RWPE1 (cell line): ENCODE measurements at regions not wholly inside any gene's neighbourhood (a gene's known extent, or its start where the extent isn't known, plus 50 kb on each side); places are given as distances from the start of the nearest gene placed in this dataset.

Experiments
- CTCF ChIA-PET: fragments of 350-600 bp; sonication (Branson Sonifier 250); formaldehyde crosslinking; extraction: SDS; loops from one replicate; lab custom pipeline; 2021; lab: Yijun Ruan, JAX
- POLR2A ChIA-PET: fragments of 400-600 bp; formaldehyde crosslinking; extraction: SDS; loops from one replicate; lab custom pipeline; 2020; ENCODE audit warnings: antibody characterized with exemption; ENCODE audit not compliant: low non-redundant PET; lab: Yijun Ruan, JAX
- DNase-seq: peaks from one replicate; pipeline ENCODE4 v3.0.0; 2012; ENCODE audit warnings: low spot score
- H3K27ac ChIP-seq: fragments of 450-650 bp; 2 replicates; pipeline ENCODE4 v1.5.1; 2017
- CTCF ChIP-seq: fragments of 450-650 bp; conservative IDR thresholded peaks from 2 replicates; pipeline ENCODE4 v1.5.1; 2017; ENCODE audit warnings: low read depth, mild to moderate bottlenecking

DNA sequence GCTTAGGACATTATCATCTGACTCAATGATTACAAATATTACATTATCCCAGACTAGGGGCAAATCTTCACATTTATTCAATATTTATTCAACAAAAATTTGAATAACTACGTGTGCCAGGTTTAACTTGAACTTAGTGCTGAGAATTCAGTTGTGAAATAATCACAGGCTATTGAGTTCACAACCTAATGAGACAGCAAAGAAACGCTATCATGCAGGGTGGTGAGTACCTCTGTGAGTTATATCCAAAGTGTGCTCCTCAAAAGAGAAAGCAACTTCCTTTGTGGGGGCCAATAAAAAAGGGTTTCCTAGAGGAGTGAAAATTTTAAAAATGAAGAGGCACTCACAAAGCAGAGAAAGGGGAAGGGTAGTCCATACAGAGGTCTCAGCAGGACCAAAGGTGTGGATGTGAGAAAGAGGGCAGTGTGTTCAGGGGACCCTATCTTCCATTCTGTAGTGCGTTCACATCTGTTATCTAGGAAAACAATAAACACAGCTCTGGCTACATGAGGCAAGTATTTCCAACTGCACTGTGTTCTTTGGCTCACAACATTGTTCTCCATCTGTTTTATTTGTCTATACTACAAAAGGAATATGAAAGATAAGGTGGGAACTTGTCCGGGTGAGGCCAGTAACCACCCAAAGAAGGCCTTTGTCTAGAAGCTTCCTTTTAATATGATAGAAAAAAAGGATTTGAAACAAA lies 155.4 kb upstream of the MARCKS start:
- no peak for DNase-seq
- POLR2A ChIA-PET, result no interaction called here
- CTCF ChIA-PET, result interaction anchor here (0.6 kb wide), 1 partner anchor 38 kb away, joined by 3 read pairs; no protein-coding TSS in a partner anchor
- H3K27ac ChIP-seq, result no peak overlapping the region
- TF ChIP-seq CTCF, result no peak

DNA sequence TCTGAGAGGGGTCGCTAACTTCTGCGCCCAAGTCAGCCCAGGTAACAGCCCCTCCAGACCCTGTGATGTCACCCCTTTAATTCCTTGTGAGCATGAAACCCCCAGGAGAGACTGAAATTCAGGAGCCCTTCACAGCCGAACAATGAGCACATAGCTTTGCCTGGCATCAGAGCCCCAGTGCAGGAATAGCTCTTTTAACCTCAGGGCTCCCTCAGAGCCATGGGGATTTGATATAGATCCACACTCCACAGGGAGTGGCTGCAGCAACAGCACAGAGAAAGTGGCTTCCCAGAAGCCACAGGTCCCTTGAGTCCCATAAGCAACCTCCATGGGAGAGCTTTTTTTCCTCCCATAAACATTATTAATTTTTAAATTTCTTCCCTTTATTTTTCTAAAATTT lies 150.0 kb upstream of the MARCKS start:
- ChIA-PET CTCF (no interaction called here), POLR2A (no interaction called here)
- H3K27ac ChIP-seq, result no peak overlapping the region
- TF ChIP-seq CTCF, result no peak
- DNase-seq, result no peak

DNA sequence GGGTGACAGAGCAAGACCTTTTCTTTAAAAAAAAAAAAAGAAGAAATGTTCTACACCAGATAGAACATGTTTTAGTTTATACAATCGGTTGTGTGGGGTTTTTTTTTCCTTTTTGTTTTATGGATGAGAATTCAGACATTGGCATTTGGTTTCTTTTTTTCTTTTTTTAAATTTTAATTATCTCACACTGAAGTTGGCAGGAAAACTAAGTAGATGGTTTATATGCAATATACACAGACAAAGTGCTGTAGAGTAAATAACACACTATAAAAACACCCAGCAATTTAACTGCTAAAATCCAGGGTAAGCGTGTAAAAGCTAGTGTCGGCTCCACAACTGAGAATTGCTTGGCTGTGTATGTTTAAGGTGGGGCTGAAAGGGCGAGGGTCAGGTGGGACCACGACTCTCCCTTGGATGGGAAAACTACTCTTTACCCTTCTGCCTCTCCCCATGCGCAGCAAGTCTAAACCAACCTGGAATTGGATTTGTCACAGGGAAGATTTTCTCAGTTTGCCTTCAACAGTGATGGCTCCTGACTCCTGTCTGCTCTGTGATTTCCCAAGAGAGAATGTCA lies 147.1 kb upstream of the MARCKS start:
- H3K27ac ChIP-seq, result no peak overlapping the region
- CTCF ChIA-PET, result interaction anchor here (0.6 kb wide), 1 partner anchor 45 kb away, joined by 4 read pairs; no protein-coding TSS in a partner anchor
- no peak for DNase-seq
- TF ChIP-seq CTCF, result no peak
- POLR2A ChIA-PET, result no interaction called here

DNA sequence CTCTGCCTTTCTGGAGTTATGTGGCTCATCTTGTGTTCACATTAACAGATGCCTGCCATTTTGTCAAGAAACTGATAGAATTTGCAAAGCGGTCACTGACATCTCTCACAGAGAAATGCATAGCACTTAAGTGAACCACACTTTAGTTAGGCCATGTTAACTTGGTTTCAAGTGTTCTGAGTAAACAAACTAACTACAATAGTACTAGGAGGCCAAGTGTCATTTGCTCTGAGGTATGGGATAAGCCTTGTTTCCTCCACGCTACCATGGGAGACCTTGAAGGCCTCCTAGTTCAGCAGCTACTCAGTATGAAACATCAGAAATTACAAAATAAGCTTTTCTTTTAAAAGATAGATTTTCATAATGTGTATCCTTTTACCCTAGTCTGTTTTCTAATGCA lies 143.5 kb upstream of the MARCKS start:
- H3K27ac ChIP-seq, result no peak overlapping the region
- POLR2A ChIA-PET, result no interaction called here
- no peak for TF ChIP-seq CTCF
- no peak for DNase-seq
- CTCF ChIA-PET, result no interaction called here

DNA sequence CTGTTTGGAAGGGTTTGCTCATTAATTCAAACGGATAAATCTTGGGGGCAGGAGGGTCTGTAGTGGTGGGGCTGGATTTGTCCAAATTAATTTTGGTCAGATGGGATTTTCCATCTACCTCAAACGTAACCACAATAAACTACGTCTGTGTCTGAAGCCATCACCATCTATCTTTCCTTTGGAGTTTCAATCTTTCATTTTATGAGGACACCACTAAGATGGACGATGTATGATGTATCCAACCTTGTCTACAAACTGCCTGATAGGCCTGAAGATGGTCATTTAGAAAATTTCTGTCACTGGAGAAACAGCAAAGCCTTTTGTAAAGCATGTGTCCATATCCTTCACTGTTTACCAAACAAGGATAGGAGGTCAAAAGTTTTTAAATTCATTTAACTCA lies 138.6 kb upstream of the MARCKS start:
- POLR2A ChIA-PET, result no interaction called here
- no peak for TF ChIP-seq CTCF
- CTCF ChIA-PET, result no interaction called here
- H3K27ac ChIP-seq, result no peak overlapping the region
- no peak for DNase-seq

DNA sequence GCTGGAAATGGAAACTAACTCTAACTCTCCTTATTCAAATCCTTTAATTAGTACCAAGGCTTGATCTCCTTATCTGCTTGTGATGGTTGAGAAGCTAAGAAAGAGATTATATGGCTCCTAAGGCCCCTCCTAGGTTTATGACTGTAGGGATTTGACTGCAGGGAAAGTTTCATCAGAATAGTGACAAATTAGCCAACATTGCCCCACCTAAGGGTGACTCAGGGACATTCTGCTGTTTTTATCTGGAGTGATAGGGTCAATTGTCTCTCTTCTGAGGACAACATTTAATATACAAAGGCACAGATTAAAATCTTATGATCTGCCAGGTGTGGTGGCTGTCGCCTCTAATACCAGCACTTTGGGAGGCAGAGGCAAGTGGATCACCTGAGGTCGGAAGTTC lies 138.1 kb upstream of the MARCKS start:
- no peak overlapping the region for H3K27ac ChIP-seq
- POLR2A ChIA-PET, result no interaction called here
- no peak for DNase-seq
- TF ChIP-seq CTCF, result no peak
- CTCF ChIA-PET, result interaction anchor here (0.6 kb wide), 1 partner anchor 203 kb away, joined by 3 read pairs; no protein-coding TSS in a partner anchor
